ENCODE measurements at regions not wholly inside any gene's neighbourhood (a gene's known extent, or its start where the extent isn't known, plus 50 kb on each side); places are given as distances from the start of the nearest gene placed in this dataset.

GRCh38 chr11:29009426-29009825, 901.2 kb downstream of the METTL15 start:
- H3K27ac Mint-ChIP-seq (ENCODE audit: unreplicated experiment) = no peak overlapping the region
- H3K36me3 Mint-ChIP-seq (ENCODE audit: low read depth, unreplicated experiment) = no peaks in the 10 kb centered on the region
- no peak overlapping the region for H3K4me3 Mint-ChIP-seq (ENCODE audit: unreplicated experiment)
- H3K9me3 Mint-ChIP-seq (ENCODE audit: unreplicated experiment) = no peaks in the 10 kb centered on the region
- TF ChIP-seq CTCF (IDR thresholded peaks at IDR 0.05; ENCODE audit: unreplicated experiment) = no peak
- peaks cover 1% of the 10 kb centered on the region for H3K27me3 Mint-ChIP-seq (ENCODE audit: unreplicated experiment)
- no peaks in the 10 kb centered on the region for H3K4me1 Mint-ChIP-seq (ENCODE audit: unreplicated experiment)
- no peak for DNase-seq (ENCODE audit: low spot score)

DNA sequence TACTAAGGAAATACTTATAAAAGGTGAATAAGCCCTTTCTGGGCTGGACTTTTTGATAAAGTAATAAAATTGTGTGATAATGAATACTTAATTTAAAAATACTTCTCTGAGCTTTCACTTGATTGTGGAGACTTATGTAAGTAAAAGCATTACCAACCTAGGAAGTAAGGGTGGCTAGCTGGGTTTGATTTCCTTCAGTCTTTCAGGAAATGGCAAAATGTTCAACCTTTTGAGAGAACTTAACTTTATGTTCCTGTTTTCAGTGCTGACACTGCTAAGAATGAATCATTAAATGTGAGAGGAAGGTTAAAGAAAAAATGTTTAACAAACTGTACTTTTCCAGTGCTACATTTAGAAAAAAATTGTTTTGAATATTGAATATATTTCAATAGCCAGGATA, 900.3 kb downstream of the METTL15 start:
- Mint-ChIP-seq H3K27ac (ENCODE audit: unreplicated experiment) (no peak overlapping the region), H3K36me3 (ENCODE audit: low read depth, unreplicated experiment) (no peaks in the 10 kb centered on the region)
- no peak for TF ChIP-seq CTCF (IDR thresholded peaks at IDR 0.05; ENCODE audit: unreplicated experiment)

GRCh38 chr11:29006668-29007067, 898.5 kb downstream of the METTL15 start:
- Mint-ChIP-seq H3K4me3 (ENCODE audit: unreplicated experiment) (no peak overlapping the region), H3K9me3 (ENCODE audit: unreplicated experiment) (no peaks in the 10 kb centered on the region), H3K4me1 (ENCODE audit: unreplicated experiment) (peaks cover 6% of the 10 kb centered on the region), H3K27me3 (ENCODE audit: unreplicated experiment) (peaks cover 1% of the 10 kb centered on the region), H3K27ac (ENCODE audit: unreplicated experiment) (no peak overlapping the region), H3K36me3 (ENCODE audit: low read depth, unreplicated experiment) (no peaks in the 10 kb centered on the region)
- no peak for DNase-seq (ENCODE audit: low spot score)
- TF ChIP-seq CTCF (IDR thresholded peaks at IDR 0.05; ENCODE audit: unreplicated experiment) = no peak

More for the DNA sequence above, 900.3 kb downstream of the METTL15 start:
- Mint-ChIP-seq H3K9me3 (ENCODE audit: unreplicated experiment) (no peaks in the 10 kb centered on the region), H3K4me3 (ENCODE audit: unreplicated experiment) (no peak overlapping the region), H3K27me3 (ENCODE audit: unreplicated experiment) (peaks cover 1% of the 10 kb centered on the region), H3K4me1 (ENCODE audit: unreplicated experiment) (no peaks in the 10 kb centered on the region)
- no peak for DNase-seq (ENCODE audit: low spot score)

DNA sequence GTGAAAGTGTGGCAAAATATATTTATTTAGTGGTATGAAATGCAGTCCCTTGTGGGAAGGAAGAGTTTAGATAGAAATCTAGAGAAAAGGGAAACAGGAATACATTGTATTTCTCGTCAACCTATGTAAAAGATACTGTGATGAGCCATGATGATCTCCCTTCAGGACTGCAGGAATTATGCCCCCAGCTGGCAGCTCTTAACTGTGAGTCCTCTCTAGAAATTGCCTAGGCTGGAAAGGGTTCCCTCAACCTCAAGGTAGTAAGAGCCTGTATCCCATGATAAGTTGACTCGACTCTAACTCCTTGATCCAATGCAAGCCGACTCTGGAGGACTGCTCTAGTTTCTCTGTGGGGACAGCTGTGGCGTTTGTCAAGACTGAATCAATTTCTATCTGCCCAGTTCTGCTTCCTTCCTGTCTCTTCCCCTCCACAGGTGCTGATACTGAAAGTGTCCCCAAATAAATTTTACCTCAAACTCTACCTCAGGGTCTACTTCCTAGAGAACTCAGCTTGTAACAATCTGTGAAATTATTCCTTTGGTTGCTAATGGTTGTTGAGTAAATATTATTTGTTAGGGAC, 897.3 kb downstream of the METTL15 start:
- TF ChIP-seq CTCF (IDR thresholded peaks at IDR 0.05; ENCODE audit: unreplicated experiment) = no peak

GRCh38 chr11:29002816-29003215, 894.6 kb downstream of the METTL15 start:
- Mint-ChIP-seq H3K27me3 (ENCODE audit: unreplicated experiment) (peaks cover 1% of the 10 kb centered on the region), H3K4me3 (ENCODE audit: unreplicated experiment) (no peak overlapping the region), H3K9me3 (ENCODE audit: unreplicated experiment) (no peaks in the 10 kb centered on the region), H3K27ac (ENCODE audit: unreplicated experiment) (no peak overlapping the region), H3K36me3 (ENCODE audit: low read depth, unreplicated experiment) (no peaks in the 10 kb centered on the region), H3K4me1 (ENCODE audit: unreplicated experiment) (peaks cover 6% of the 10 kb centered on the region)
- no peak for TF ChIP-seq CTCF (IDR thresholded peaks at IDR 0.05; ENCODE audit: unreplicated experiment)
- DNase-seq (ENCODE audit: low spot score) = no peak

More for the DNA sequence above, 897.3 kb downstream of the METTL15 start:
- Mint-ChIP-seq H3K27me3 (ENCODE audit: unreplicated experiment) (peaks cover 1% of the 10 kb centered on the region), H3K27ac (ENCODE audit: unreplicated experiment) (no peak overlapping the region), H3K4me3 (ENCODE audit: unreplicated experiment) (no peak overlapping the region), H3K4me1 (ENCODE audit: unreplicated experiment) (peaks cover 6% of the 10 kb centered on the region), H3K36me3 (ENCODE audit: low read depth, unreplicated experiment) (no peaks in the 10 kb centered on the region), H3K9me3 (ENCODE audit: unreplicated experiment) (no peaks in the 10 kb centered on the region)
- no peak for DNase-seq (ENCODE audit: low spot score)

Measured in endothelial cell (in vitro differentiated cells).